ENCODE measurements at regions not wholly inside any gene's neighbourhood (a gene's known extent, or its start where the extent isn't known, plus 50 kb on each side); places are given as distances from the start of the nearest gene placed in this dataset.
A peak's percentile ranks its signal among the peaks of the same experiment; 100 is the strongest.

GRCh38 chr5:160479220-160479619 lies 57.6 kb downstream of the PTTG1 start:
- Histone ChIP-seq H3K23me2 (ENCODE audit: insufficient read length, low read depth, low read length, poor library complexity, severe bottlenecking) (no peaks in the 10 kb centered on the region), H2BK120ac (ENCODE audit: low read depth, low read length, poor library complexity, severe bottlenecking) (no peak overlapping the region), H3K56ac (ENCODE audit: insufficient read length, low read depth, low read length) (no peak overlapping the region), H3T11ph (ENCODE audit: low read length) (no peak overlapping the region), H4K5ac (ENCODE audit: insufficient read length, low read depth, low read length) (no peak overlapping the region), H2BK5ac (ENCODE audit: insufficient read length, low read length) (no peak overlapping the region), H3K23ac (ENCODE audit: insufficient read length, low read depth, low read length) (no peak overlapping the region), H3K9ac (ENCODE audit: extremely low read depth, insufficient read length, low read length) (no peak overlapping the region), H2BK15ac (ENCODE audit: low read depth, low read length) (no peak overlapping the region), H3K14ac (ENCODE audit: insufficient read depth, low read length) (no peak overlapping the region), H2AFZ (ENCODE audit: low read length) (no peak overlapping the region), H2AK5ac (ENCODE audit: insufficient read length, low read length) (no peak overlapping the region), H3K4me2 (ENCODE audit: insufficient read depth, insufficient read length, low read length) (no peak overlapping the region), H4K91ac (ENCODE audit: insufficient read length, low read depth, low read length) (no peak overlapping the region), H3K4me1 (ENCODE audit: insufficient read depth, low read length) (peaks cover 12% of the 10 kb centered on the region; the same call in 1 of the 2 replicates), H2BK12ac (ENCODE audit: insufficient read length, low read depth, low read length) (no peak overlapping the region), H4K8ac (replicated peaks; ENCODE audit: insufficient read length, low read depth, low read length) (no peak overlapping the region), H3K18ac (ENCODE audit: insufficient read length, low read depth, low read length) (no peak overlapping the region), H3K79me1 (ENCODE audit: insufficient read depth, low read depth, low read length, poor library complexity, severe bottlenecking) (no peaks in the 10 kb centered on the region), H3K9me3 (ENCODE audit: control insufficient read depth, low read depth, low read length) (no peaks in the 10 kb centered on the region), H2BK20ac (ENCODE audit: low read depth, low read length, poor library complexity, severe bottlenecking) (no peak overlapping the region), H3K27ac (ENCODE audit: insufficient read length, low read depth, low read length) (no peak overlapping the region), H4K20me1 (ENCODE audit: control insufficient read depth, insufficient read depth, insufficient read length) (no peaks in the 10 kb centered on the region), H3K79me2 (ENCODE audit: insufficient read depth, low read length) (no peaks in the 10 kb centered on the region), H3K27me3 (ENCODE audit: insufficient read depth, low read length) (no peaks in the 10 kb centered on the region), H3K4ac (ENCODE audit: low read depth, low read length) (no peak overlapping the region)
- no CpG with 5 or more reads among the region's 3 CpGs for WGBS (ENCODE audit: extremely low coverage, insufficient read length, low lambda C conversion rate)
- H3K4me3 Mint-ChIP-seq, result no peak overlapping the region
- H3K36me3 Mint-ChIP-seq (ENCODE audit: insufficient read depth in 1 of 3, low read depth in 3 of 3), result peaks cover 0 to 1% (median 0%) of the 10 kb centered on the region in 3 experiments; a peak in 1 of 7 replicates
- H3K4me1 Mint-ChIP-seq, result peaks cover 29 to 50% of the 10 kb centered on the region in 2 experiments
- no peak for TF ChIP-seq CTCF (conservative IDR thresholded peaks at IDR 0.05)
- DNase-seq, result no peak
- peak overlapping the region in 1 of 3 experiments; percentile 9; a peak in 1 of 7 replicates for H3K27ac Mint-ChIP-seq
- no peaks in the 10 kb centered on the region for H3K27me3 Mint-ChIP-seq (ENCODE audit: low read depth)
- H3K9me3 Mint-ChIP-seq, result no peaks in the 10 kb centered on the region; a peak in 1 of 5 replicates
